T-helper 2 cell treated with Interferon-gamma antibody and Interleukin-4, amounts not matched to agents 5 μg/mL and 100 μg/mL, for 36 hours (primary cell): ENCODE measurements at regions not wholly inside any gene's neighbourhood (a gene's known extent, or its start where the extent isn't known, plus 50 kb on each side); places are given as distances from the start of the nearest gene placed in this dataset.

ENCODE experiments used
- DNase-seq: peaks from one replicate; pipeline ENCODE4 v3.0.0; 2021; ENCODE audit warnings: low spot score
- H3K27ac Mint-ChIP-seq: one replicate; pipeline ENCODE4 v1.8.0; 2021; ENCODE audit warnings: mild to moderate bottlenecking, mixed read lengths
- H3K27me3 Mint-ChIP-seq: one replicate; pipeline ENCODE4 v1.8.0; 2021; ENCODE audit warnings: low read depth, mixed read lengths
- H3K36me3 Mint-ChIP-seq: one replicate; pipeline ENCODE4 v1.8.0; 2021; ENCODE audit warnings: low read depth, mixed read lengths
- H3K4me1 Mint-ChIP-seq: one replicate; pipeline ENCODE4 v1.8.0; 2021; ENCODE audit warnings: low read depth, mixed read lengths
- H3K4me3 Mint-ChIP-seq: one replicate; pipeline ENCODE4 v1.8.0; 2022; ENCODE audit warnings: mild to moderate bottlenecking, moderate library complexity, mixed read lengths
- H3K9me3 Mint-ChIP-seq: one replicate; pipeline ENCODE4 v1.8.0; 2021; ENCODE audit warnings: mixed read lengths

GRCh38 chr5:24376616-24377015, 268.2 kb downstream of the CDH10 start:
- no peaks in the 10 kb centered on the region for H3K36me3 Mint-ChIP-seq
- H3K4me1 Mint-ChIP-seq = no peaks in the 10 kb centered on the region
- H3K27me3 Mint-ChIP-seq = no peaks in the 10 kb centered on the region
- H3K4me3 Mint-ChIP-seq = no peak overlapping the region
- no peak overlapping the region for H3K27ac Mint-ChIP-seq
- no peak for DNase-seq
- peaks cover 31% of the 10 kb centered on the region for H3K9me3 Mint-ChIP-seq

DNA sequence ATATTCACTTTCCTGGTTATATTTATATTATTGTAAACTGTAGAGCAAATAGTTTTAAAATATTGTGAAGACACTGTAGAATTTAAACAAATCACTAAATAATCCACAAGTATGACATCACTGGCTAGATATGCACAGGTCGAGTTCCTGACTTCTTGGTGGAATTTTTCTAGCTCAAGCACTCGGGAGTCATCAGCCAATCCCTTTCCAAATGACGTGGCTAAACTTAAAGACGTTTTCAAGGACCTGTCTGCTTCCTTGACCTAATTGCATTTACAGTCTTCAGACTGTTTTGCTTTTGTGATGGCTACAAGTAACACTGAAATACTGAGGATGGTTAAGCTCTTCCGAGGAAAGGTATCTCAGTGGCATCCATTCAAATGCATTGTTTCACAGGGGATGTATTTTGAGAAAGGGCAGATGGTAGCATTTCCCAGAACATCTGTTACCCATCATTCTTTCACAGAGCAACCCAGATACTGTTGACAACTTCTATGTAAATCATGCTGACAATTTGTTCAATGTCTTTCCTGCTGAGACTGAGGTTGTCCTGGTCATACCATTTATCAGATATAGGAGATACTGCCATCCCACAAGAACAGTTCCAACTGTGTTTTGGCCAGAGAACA, 262.8 kb downstream of the CDH10 start:
- H3K27me3 Mint-ChIP-seq = no peaks in the 10 kb centered on the region
- no peaks in the 10 kb centered on the region for H3K36me3 Mint-ChIP-seq
- DNase-seq = no peak
- no peak overlapping the region for H3K27ac Mint-ChIP-seq
- H3K9me3 Mint-ChIP-seq = peaks cover 21% of the 10 kb centered on the region
- H3K4me1 Mint-ChIP-seq = no peaks in the 10 kb centered on the region
- no peak overlapping the region for H3K4me3 Mint-ChIP-seq

DNA sequence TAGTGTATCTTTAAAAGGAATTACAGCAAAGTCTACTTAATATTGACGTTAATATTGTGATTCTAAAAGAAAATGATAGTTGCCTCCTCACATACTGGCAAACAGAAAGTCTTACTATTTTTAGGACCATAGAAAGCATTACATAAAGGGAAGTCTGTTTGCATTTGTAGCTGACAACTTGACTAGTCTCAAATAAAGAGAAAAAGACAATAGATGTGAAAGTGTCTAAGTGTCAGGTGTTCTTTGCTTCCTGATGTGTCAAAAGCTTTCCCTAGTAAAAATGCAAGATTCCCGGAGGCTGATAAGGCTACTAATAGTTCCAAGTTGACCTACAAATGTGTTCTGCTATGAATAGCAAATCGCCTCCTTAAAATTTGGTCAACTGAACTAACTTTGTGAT, 259.7 kb downstream of the CDH10 start:
- peaks cover 25% of the 10 kb centered on the region for H3K9me3 Mint-ChIP-seq
- no peak for DNase-seq

GRCh38 chr5:24385617-24386016, 259.2 kb downstream of the CDH10 start:
- Mint-ChIP-seq H3K27me3 (no peaks in the 10 kb centered on the region), H3K4me3 (no peak overlapping the region), H3K9me3 (peaks cover 24% of the 10 kb centered on the region), H3K4me1 (no peaks in the 10 kb centered on the region), H3K36me3 (no peaks in the 10 kb centered on the region), H3K27ac (no peak overlapping the region)
- DNase-seq = no peak

More for the DNA sequence above, 259.7 kb downstream of the CDH10 start:
- no peaks in the 10 kb centered on the region for H3K27me3 Mint-ChIP-seq
- no peak overlapping the region for H3K27ac Mint-ChIP-seq
- H3K36me3 Mint-ChIP-seq = no peaks in the 10 kb centered on the region
- no peak overlapping the region for H3K4me3 Mint-ChIP-seq
- no peaks in the 10 kb centered on the region for H3K4me1 Mint-ChIP-seq

- DNase-seq = no peak
- H3K4me3 Mint-ChIP-seq = no peak overlapping the region
- no peaks in the 10 kb centered on the region for H3K4me1 Mint-ChIP-seq
- H3K27me3 Mint-ChIP-seq = no peaks in the 10 kb centered on the region
- no peaks in the 10 kb centered on the region for H3K36me3 Mint-ChIP-seq
- no peak overlapping the region for H3K27ac Mint-ChIP-seq
- peaks cover 39% of the 10 kb centered on the region for H3K9me3 Mint-ChIP-seq
Measured at GRCh38 chr5:24388448-24388847, 256.3 kb downstream of the CDH10 start.

- H3K4me1 Mint-ChIP-seq = no peaks in the 10 kb centered on the region
- no peaks in the 10 kb centered on the region for H3K27me3 Mint-ChIP-seq
- H3K36me3 Mint-ChIP-seq = no peaks in the 10 kb centered on the region
Measured at GRCh38 chr5:24389968-24390367, 254.8 kb downstream of the CDH10 start.

GRCh38 chr5:24391816-24392215, 253.0 kb downstream of the CDH10 start:
- DNase-seq = no peak
- no peak overlapping the region for H3K27ac Mint-ChIP-seq
- H3K27me3 Mint-ChIP-seq = no peaks in the 10 kb centered on the region
- H3K9me3 Mint-ChIP-seq = peaks cover 54% of the 10 kb centered on the region
- no peaks in the 10 kb centered on the region for H3K4me1 Mint-ChIP-seq
- no peaks in the 10 kb centered on the region for H3K36me3 Mint-ChIP-seq
- no peak overlapping the region for H3K4me3 Mint-ChIP-seq

More at GRCh38 chr5:24389968-24390367, 254.8 kb downstream of the CDH10 start:
- no peak for DNase-seq
- H3K9me3 Mint-ChIP-seq = peaks cover 47% of the 10 kb centered on the region
- H3K27ac Mint-ChIP-seq = no peak overlapping the region
- H3K4me3 Mint-ChIP-seq = no peak overlapping the region

DNA sequence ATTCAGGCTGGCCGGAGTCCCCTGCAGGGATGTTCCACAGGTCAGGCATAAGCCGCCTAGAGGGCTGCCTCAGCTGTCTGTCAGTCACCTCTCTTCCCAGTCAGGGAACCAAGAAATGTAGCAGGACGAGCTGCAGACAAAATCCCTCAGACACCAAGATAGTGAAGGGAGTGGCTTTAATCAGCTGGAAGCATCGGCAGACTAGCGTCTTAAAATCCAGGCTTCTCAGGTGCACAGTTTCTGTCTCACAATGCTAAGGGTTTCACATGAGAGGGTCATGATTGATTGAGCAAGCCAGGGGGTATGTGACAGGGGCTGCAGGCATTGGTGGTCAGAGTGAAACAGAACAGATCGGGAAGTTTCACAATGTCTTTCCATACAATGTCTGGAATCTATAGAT, 247.2 kb downstream of the CDH10 start:
- no peaks in the 10 kb centered on the region for H3K27me3 Mint-ChIP-seq
- H3K27ac Mint-ChIP-seq = no peak overlapping the region
- peaks cover 71% of the 10 kb centered on the region for H3K9me3 Mint-ChIP-seq

GRCh38 chr5:24401773-24402172, 243.0 kb downstream of the CDH10 start:
- no peaks in the 10 kb centered on the region for H3K27me3 Mint-ChIP-seq
- no peak overlapping the region for H3K27ac Mint-ChIP-seq
- H3K4me3 Mint-ChIP-seq = no peak overlapping the region
- H3K36me3 Mint-ChIP-seq = no peaks in the 10 kb centered on the region
- no peaks in the 10 kb centered on the region for H3K4me1 Mint-ChIP-seq
- DNase-seq = no peak
- peaks cover 63% of the 10 kb centered on the region for H3K9me3 Mint-ChIP-seq

More for the DNA sequence above, 247.2 kb downstream of the CDH10 start:
- Mint-ChIP-seq H3K36me3 (no peaks in the 10 kb centered on the region), H3K4me1 (no peaks in the 10 kb centered on the region), H3K4me3 (no peak overlapping the region)
- DNase-seq = no peak

GRCh38 chr5:24407466-24407865, 237.3 kb downstream of the CDH10 start:
- no peak for DNase-seq
- Mint-ChIP-seq H3K9me3 (peaks cover 33% of the 10 kb centered on the region), H3K27me3 (no peaks in the 10 kb centered on the region), H3K4me1 (no peaks in the 10 kb centered on the region), H3K27ac (no peak overlapping the region), H3K36me3 (no peaks in the 10 kb centered on the region), H3K4me3 (no peak overlapping the region)

GRCh38 chr5:24428345-24428744, 216.4 kb downstream of the CDH10 start:
- Mint-ChIP-seq H3K27me3 (no peaks in the 10 kb centered on the region), H3K27ac (no peak overlapping the region), H3K4me3 (no peak overlapping the region), H3K36me3 (no peaks in the 10 kb centered on the region), H3K4me1 (no peaks in the 10 kb centered on the region), H3K9me3 (peaks cover 33% of the 10 kb centered on the region)
- no peak for DNase-seq

GRCh38 chr5:24433555-24433954, 211.2 kb downstream of the CDH10 start:
- DNase-seq = no peak
- H3K4me3 Mint-ChIP-seq = no peak overlapping the region
- no peaks in the 10 kb centered on the region for H3K4me1 Mint-ChIP-seq
- H3K9me3 Mint-ChIP-seq = peaks cover 38% of the 10 kb centered on the region
- H3K27me3 Mint-ChIP-seq = no peaks in the 10 kb centered on the region
- H3K27ac Mint-ChIP-seq = no peak overlapping the region
- no peaks in the 10 kb centered on the region for H3K36me3 Mint-ChIP-seq
